H1 (cell line): ENCODE measurements at regions not wholly inside any gene's neighbourhood (a gene's known extent, or its start where the extent isn't known, plus 50 kb on each side); places are given as distances from the start of the nearest gene placed in this dataset.

Experiments used
- CTCF ChIA-PET: fragments of 300-600 bp; sonication (Branson Sonifier 250); formaldehyde crosslinking; loops from one replicate; lab custom pipeline; 2021; ENCODE audit not compliant: partially characterized antibody; lab: Charles Lee
- POLR2A ChIA-PET: fragments of 300-600 bp; sonication (Branson Sonifier 250); formaldehyde crosslinking; loops from one replicate; lab custom pipeline; 2021; ENCODE audit warnings: inconsistent platforms; ENCODE audit not compliant: partially characterized antibody; lab: Charles Lee
- DNase-seq, 2 experiments: peaks; one replicate each; pipeline versions ENCODE4 v3.0.0 to v3.0.0-alpha.2; 2010 to 2022; ENCODE audit warnings: low spot score in 2 of 2, low read depth in 1 of 2, mixed read lengths in 1 of 2
- FAIRE-seq: peaks from 2 replicates; lab custom pipeline; 2011; peaks lifted over from hg19 to GRCh38; lab: Jason Lieb, UNC
- H2AFZ ChIP-seq: 2 replicates; pipeline ENCODE4 v1.8.1; 2012; ENCODE audit warnings: low read length, inconsistent platforms
- H2AK5ac ChIP-seq: 2 replicates; pipeline ENCODE4 v1.6.1; 2013; ENCODE audit warnings: low read depth, low read length
- H2BK120ac ChIP-seq: replicated peaks from 2 replicates; pipeline ENCODE3; 2013; ENCODE audit warnings: low read depth, low read length, inconsistent platforms
- H2BK12ac ChIP-seq: 2 replicates; pipeline ENCODE4 v1.6.1; 2013; ENCODE audit warnings: low read depth, low read length
- H2BK15ac ChIP-seq: 2 replicates; pipeline ENCODE4 v1.6.1; 2013; ENCODE audit warnings: low read length
- H2BK20ac ChIP-seq: 2 replicates; pipeline ENCODE4 v1.6.1; 2013; ENCODE audit warnings: low read length
- H2BK5ac ChIP-seq: 2 replicates; pipeline ENCODE4 v1.6.1; 2013; ENCODE audit warnings: low read depth, low read length
- H3K14ac ChIP-seq: 2 replicates; pipeline ENCODE4 v1.6.1; 2013; ENCODE audit warnings: inconsistent platforms; ENCODE audit not compliant: insufficient read length
- H3K18ac ChIP-seq: 2 replicates; pipeline ENCODE4 v1.6.1; 2013; ENCODE audit warnings: low read length; ENCODE audit errors: extremely low read depth
- H3K23ac ChIP-seq: 2 replicates; pipeline ENCODE4 v1.6.1; 2013; ENCODE audit warnings: inconsistent platforms; ENCODE audit not compliant: insufficient read length
- H3K23me2 ChIP-seq: 2 replicates; pipeline ENCODE4 v1.6.1; 2013; ENCODE audit warnings: low read depth, low read length
- H3K27ac ChIP-seq: 2 replicates; pipeline ENCODE4 v1.6.1; 2011; ENCODE audit warnings: low read depth, low read length, inconsistent platforms
- H3K27me3 ChIP-seq, 4 experiments: replicated peaks in 1 of 4; 1 replicate in 1 of 4; 2 replicates in 3 of 4; pipeline versions ENCODE4 v1.6.1 to v1.8.1; 2011 to 2013; ENCODE audit warnings: low read length in 3 of 4, mild to moderate bottlenecking in 3 of 4, inconsistent platforms in 2 of 4, mixed read lengths in 2 of 4, moderate library complexity in 1 of 4; ENCODE audit not compliant: control insufficient read depth in 3 of 4, insufficient read depth in 3 of 4; ENCODE audit errors: extremely low read depth in 1 of 4
- H3K36me3 ChIP-seq, 4 experiments: 2 replicates each; pipeline versions ENCODE4 v1.6.1 to v1.8.1; 2011 to 2013; ENCODE audit warnings: mild to moderate bottlenecking in 4 of 4, low read length in 3 of 4, moderate library complexity in 2 of 4, control low read depth in 1 of 4, inconsistent platforms in 1 of 4; ENCODE audit not compliant: insufficient read depth in 4 of 4, control insufficient read depth in 2 of 4
- H3K4ac ChIP-seq: replicated peaks from 2 replicates; pipeline ENCODE3; 2013; ENCODE audit warnings: low read length, low read depth, mixed read lengths, inconsistent platforms; ENCODE audit not compliant: insufficient read length
- H3K4me1 ChIP-seq, 4 experiments: replicated peaks in 1 of 4; 1 replicate in 1 of 4; 2 replicates in 3 of 4; pipeline versions ENCODE4 v1.6.1 to v1.8.1; 2011 to 2013; ENCODE audit warnings: low read length in 3 of 4, inconsistent platforms in 2 of 4, mixed read lengths in 1 of 4; ENCODE audit not compliant: insufficient read depth in 4 of 4, control insufficient read depth in 3 of 4
- H3K4me2 ChIP-seq, 2 experiments: 2 replicates each; pipeline versions ENCODE4 v1.6.1 to v1.8.1; 2011 to 2013; ENCODE audit warnings: low read depth in 2 of 2, low read length in 2 of 2, control low read depth in 1 of 2, inconsistent platforms in 1 of 2, mild to moderate bottlenecking in 1 of 2; ENCODE audit not compliant: insufficient read depth in 1 of 2
- H3K4me3 ChIP-seq, 4 experiments: fragments of 200-600, 300-600 bp in 1 of 4; sonication (generic), shearing (Covaris generic), sonication (Bioruptor Twin) in 1 of 4; 2 replicates each; pipeline versions ENCODE4 v1.5.1 to v1.8.1; 2011 to 2016; ENCODE audit warnings: low read length in 4 of 4, low read depth in 3 of 4, control low read depth in 2 of 4, inconsistent platforms in 2 of 4, mild to moderate bottlenecking in 2 of 4, mixed read lengths in 1 of 4, moderate library complexity in 1 of 4; ENCODE audit not compliant: insufficient read depth in 2 of 4; ENCODE audit errors: extremely low read depth in 1 of 4
- H3K56ac ChIP-seq: replicated peaks from 2 replicates; pipeline ENCODE3; 2013; ENCODE audit warnings: low read depth, mild to moderate bottlenecking, mixed read lengths, low read length, inconsistent platforms; ENCODE audit not compliant: insufficient read length
- H3K79me1 ChIP-seq: 2 replicates; pipeline ENCODE4 v1.6.1; 2013; ENCODE audit warnings: low read depth, low read length, control low read depth
- H3K79me2 ChIP-seq, 2 experiments: 2 replicates each; pipeline versions ENCODE4 v1.6.1 to v1.8.1; 2012 to 2013; ENCODE audit warnings: low read length in 2 of 2, mild to moderate bottlenecking in 2 of 2, inconsistent platforms in 1 of 2; ENCODE audit not compliant: insufficient read depth in 2 of 2, control insufficient read depth in 1 of 2
- H3K9ac ChIP-seq, 4 experiments: replicated peaks in 1 of 4; 1 replicate in 1 of 4; 2 replicates in 3 of 4; pipeline versions ENCODE4 v1.6.1 to v1.8.1; 2011 to 2013; ENCODE audit warnings: low read depth in 3 of 4, low read length in 3 of 4, control low read depth in 2 of 4, mild to moderate bottlenecking in 2 of 4, moderate library complexity in 2 of 4, inconsistent platforms in 1 of 4; ENCODE audit errors: extremely low read depth in 1 of 4
- H3K9me3 ChIP-seq, 2 experiments: 2 replicates each; pipeline versions ENCODE4 v1.6.1 to v1.8.1; 2012 to 2013; ENCODE audit warnings: mild to moderate bottlenecking in 2 of 2, moderate library complexity in 2 of 2, control low read depth in 1 of 2, inconsistent platforms in 1 of 2, low read depth in 1 of 2, low read length in 1 of 2, mixed read lengths in 1 of 2; ENCODE audit not compliant: insufficient read depth in 2 of 2
- H4K20me1 ChIP-seq, 2 experiments: replicated peaks in 1 of 2; 2 replicates each; pipeline versions ENCODE3 to v1.8.1; 2011 to 2013; ENCODE audit warnings: inconsistent platforms in 2 of 2, low read length in 2 of 2, mild to moderate bottlenecking in 1 of 2; ENCODE audit not compliant: insufficient read depth in 2 of 2, control insufficient read depth in 1 of 2
- H4K5ac ChIP-seq: 2 replicates; pipeline ENCODE4 v1.6.1; 2013; ENCODE audit warnings: low read length, low read depth, mixed read lengths, inconsistent platforms; ENCODE audit not compliant: insufficient read length
- H4K8ac ChIP-seq: 2 replicates; pipeline ENCODE4 v1.8.0; 2013; ENCODE audit warnings: mild to moderate bottlenecking, moderate library complexity, low read length, inconsistent platforms; ENCODE audit not compliant: insufficient read depth; ENCODE audit errors: extremely low read depth
- H4K91ac ChIP-seq: replicated peaks from 2 replicates; pipeline ENCODE3; 2013; ENCODE audit warnings: low read length, mixed read lengths, inconsistent platforms; ENCODE audit not compliant: insufficient read length
- HDAC6 ChIP-seq: IDR thresholded peaks from one replicate; pipeline ENCODE4 v1.7.1; 2012; ENCODE audit warnings: low read depth, mild to moderate bottlenecking, inconsistent platforms, low read length, moderate library complexity
- WGBS, 2 experiments: shearing (Covaris generic) in 1 of 2; methylation state at CpG; one replicate each; pipeline versions ENCODE4 v1.1.6 to v1.1.7; 2013 to 2015; ENCODE audit warnings: low lambda C conversion rate in 2 of 2, mixed read lengths in 2 of 2, inconsistent platforms in 1 of 2, low coverage in 1 of 2, missing lambda C conversion rate in 1 of 2; ENCODE audit not compliant: insufficient replicate concordance in 2 of 2, insufficient coverage in 1 of 2, insufficient read length in 1 of 2; ENCODE audit errors: extremely low coverage in 1 of 2, missing lambda C conversion rate in 1 of 2; 5-methylcytosine and 5-hydroxymethylcytosine counted together

GRCh38 chr11:94694309-94695060, 73.7 kb upstream of the AMOTL1 start:
- Histone ChIP-seq H3K4me2 (0 out of 4 replicates have a peak overlapping the region, but pooled peaks of 1 of the 2 experiments have one; percentile 11), H3K9ac (no peak overlapping the region)
- TF ChIP-seq HDAC6: no peak

More at GRCh38 chr11:94694309-94695060, 73.7 kb upstream of the AMOTL1 start:
- FAIRE-seq (no peak), DNase-seq (no peak)
- Histone ChIP-seq H2BK5ac (0 out of 2 replicates have a peak overlapping the region, but pooled peaks have one; percentile 41), H3K4ac (no peak overlapping the region), H2BK15ac (no peak overlapping the region), H4K20me1 (no peaks in the 10 kb centered on the region), H3K14ac (no peak overlapping the region), H4K91ac (no peak overlapping the region), H3K4me1 (peaks cover 2 to 11% (median 5%) of the 10 kb centered on the region in 4 experiments; a peak in 5 of 7 replicates), H2BK20ac (no peak overlapping the region), H2AFZ (0 out of 2 replicates have a peak overlapping the region, but pooled peaks have one; percentile 30), H2BK120ac (no peak overlapping the region), H3K4me3 (no peak overlapping the region), H3K23ac (no peak overlapping the region), H2BK12ac (no peak overlapping the region), H3K36me3 (no peaks in the 10 kb centered on the region), H4K5ac (no peak overlapping the region), H3K18ac (no peak overlapping the region), H3K56ac (no peak overlapping the region), H2AK5ac (no peak overlapping the region), H3K27me3 (no peaks in the 10 kb centered on the region), H3K79me2 (no peaks in the 10 kb centered on the region), H3K9me3 (no peaks in the 10 kb centered on the region), H3K27ac (no peak overlapping the region), H3K23me2 (no peaks in the 10 kb centered on the region), H4K8ac (no peak overlapping the region), H3K79me1 (no peaks in the 10 kb centered on the region)
- POLR2A ChIA-PET: interaction anchor here (1.6 kb wide), 1 partner anchor 17 kb away, joined by 3 read pairs; no protein-coding TSS in a partner anchor
- 80% methylated on average over 4 of the region's 4 CpGs; no CpG with 5 or more reads in 1 of the 2 experiments for WGBS, 2 experiments
- CTCF ChIA-PET: interaction anchor here (0.6 to 2.1 kb wide), 5 partner anchors 16 to 204 kb away, joined by 3 to 9 read pairs (median 4); no protein-coding TSS in a partner anchor
